Mesenteric fat pad (tissue), 1 donor: ENCODE measurements at regions not wholly inside any gene's neighbourhood (a gene's known extent, or its start where the extent isn't known, plus 50 kb on each side); places are given as distances from the start of the nearest gene placed in this dataset.
"Not testable (repeated sequence)": the region's sequence is repeated elsewhere in the genome, so short reads cannot be mapped to it uniquely, and the experiment has no call there.

Experiments
- DNase-seq: peaks from one replicate; pipeline ENCODE4 v3.0.0-alpha.2; 2020; ENCODE audit warnings: low spot score
- donor health status: DM: yes; HTN: yes; CAD: no.

DNA sequence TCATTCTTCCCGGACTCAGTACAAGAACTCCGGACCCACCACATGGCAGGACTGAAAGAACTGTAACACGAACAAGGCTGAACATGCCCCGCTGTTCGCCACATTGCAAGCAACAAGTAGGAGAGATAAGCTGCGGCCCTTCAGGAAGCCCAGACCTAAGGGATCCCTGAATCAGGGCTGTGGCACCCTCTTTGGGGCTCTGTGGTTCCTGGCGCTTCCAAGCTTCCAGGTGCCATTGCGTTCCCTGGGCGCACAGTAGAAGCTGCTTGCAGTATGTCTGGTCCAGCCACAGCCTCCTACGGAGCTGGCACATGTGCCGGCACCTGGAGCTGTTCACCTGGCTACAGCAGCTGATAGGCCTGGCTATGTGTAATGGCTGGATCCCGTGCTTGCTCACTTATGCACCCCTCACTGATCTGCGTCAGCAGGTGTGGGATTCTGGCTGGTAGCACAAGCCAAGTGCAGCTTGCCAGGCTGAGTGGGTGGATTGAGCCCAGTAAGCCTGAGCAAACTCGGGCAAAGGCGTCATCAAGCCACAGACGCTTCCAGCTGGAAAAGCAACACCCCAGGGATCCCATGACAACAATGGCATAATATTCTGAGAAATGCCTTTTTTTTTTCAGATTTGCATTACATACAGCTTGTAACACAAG, 748.6 kb upstream of the GBE1 start:
- DNase-seq: no peak

DNA sequence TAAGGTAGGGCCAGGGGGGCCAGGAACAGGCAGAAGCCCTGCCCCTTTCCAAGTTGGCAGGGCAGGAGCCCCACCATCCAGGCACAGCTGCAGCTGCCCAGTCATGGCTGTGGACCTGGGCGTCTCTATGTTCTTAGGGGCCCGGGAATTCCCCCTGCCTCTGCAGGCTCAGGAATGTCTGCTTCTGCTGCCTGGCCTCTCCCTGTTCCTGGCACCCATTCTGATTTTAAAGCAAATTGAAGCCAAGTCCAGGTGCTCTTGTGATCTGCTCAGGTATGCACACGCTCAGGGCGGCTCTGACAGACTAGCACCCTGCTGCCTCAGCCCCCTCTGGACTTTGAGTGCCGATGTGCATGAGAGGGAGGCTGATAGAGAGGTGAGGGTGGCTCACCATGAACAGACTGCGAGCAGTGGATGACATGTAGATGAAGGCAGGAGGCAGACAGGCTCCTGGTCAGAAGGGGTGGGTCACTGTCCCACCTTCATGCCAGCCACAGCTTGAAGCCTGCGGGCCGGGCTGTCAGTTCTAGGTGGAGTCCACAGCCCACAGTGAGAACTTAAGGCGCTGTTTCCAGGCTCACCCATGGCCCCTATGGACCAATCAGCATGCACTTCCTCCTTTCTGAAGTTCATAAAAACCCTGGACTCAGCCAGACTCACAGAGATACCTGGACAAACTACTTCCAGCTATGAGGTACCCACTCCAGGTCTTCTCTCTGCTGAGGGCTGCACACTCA, 747.8 kb upstream of the GBE1 start:
- no peak for DNase-seq

- peak; percentile 85 for DNase-seq
Observed at GRCh38 chr3:82506204-82506603, 744.8 kb upstream of the GBE1 start.

DNA sequence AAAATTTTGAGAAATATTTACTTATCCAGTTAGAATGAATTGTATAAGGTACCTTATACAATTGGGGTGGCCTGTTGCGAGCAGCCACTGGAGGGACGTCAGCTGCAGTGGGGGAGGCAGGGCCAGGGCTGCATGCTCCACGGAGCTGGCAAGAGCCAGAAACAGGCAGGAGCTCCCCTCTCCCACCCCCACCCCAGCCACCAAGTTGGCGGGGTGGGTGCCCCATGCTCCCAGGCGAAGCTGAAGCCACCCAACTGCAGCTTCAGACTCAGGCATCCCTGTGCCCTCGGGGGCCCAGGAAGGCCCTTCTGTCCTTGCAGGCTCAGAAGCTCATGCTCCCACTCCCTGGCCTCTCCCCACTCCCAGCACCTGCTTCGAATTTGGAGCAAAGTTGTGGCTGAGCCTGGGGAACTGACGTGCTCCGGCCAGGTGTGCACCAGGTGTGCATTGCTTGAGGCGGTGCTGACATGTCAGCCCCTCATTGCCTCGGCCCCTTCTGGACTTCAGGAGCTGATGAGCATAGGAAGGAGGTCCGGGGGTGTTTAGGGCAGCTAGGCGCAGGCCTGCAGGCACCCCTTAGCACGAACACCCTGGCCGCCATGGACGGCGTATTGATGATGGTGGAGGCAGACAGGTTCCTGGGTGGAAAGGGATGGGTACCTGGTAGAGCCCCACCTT, 743.8 kb upstream of the GBE1 start:
- no peak for DNase-seq

GRCh38 chr3:82498186-82498585, 736.7 kb upstream of the GBE1 start:
- DNase-seq: no peak

DNA sequence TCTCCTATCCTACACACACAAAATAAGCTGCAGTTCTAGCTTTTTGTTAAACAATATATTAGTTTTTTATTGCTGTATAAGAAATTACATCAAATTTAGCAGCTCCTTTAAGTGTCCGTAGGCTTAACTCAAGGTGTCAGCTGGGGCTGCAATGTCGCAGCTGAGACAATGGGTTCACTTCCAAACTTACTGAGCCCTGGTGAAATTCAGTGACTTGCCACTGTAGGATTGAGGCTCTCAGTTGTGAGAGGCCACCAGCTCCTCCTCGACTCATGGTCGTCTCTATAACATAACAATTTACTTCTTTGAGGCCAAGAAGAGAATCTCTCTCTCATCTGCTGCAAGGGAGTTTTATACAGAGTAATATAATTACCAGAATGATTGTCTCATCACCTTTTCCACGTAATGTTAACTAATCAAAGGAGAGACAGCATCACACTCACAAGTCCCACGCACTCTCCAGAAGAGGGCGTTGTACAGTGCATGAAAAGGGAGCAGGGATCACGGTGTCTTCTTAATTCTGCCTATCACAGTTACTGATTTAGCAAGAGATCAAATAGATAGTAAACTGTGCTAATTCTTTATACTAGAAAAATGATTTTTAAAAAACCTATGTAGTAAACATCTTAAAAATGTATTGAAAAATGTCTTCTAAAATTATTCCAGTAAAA, 735.6 kb upstream of the GBE1 start:
- DNase-seq: no peak

DNA sequence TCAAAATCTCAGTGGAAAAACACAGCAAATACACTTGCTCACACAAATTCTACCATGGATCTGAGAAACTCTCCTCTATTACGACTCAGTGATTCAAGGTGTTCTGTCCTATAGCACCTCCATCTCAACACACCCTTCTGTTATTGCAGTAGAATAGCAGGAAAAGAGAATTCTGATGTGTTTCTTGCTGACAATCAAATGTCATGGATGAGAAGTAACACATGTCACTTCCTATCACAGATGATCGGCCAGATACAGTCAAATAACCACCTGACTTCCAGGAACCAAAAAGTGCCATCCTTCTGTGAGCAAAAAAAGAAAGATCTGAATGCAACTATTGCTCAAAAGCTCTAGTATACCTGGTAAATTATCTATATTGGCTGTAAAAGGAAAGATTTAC, 734.2 kb upstream of the GBE1 start:
- no peak for DNase-seq

GRCh38 chr3:82494977-82495489, 733.6 kb upstream of the GBE1 start:
- DNase-seq: no peak

- no peak for DNase-seq
Observed at GRCh38 chr3:82493858-82494257, 732.4 kb upstream of the GBE1 start.

DNA sequence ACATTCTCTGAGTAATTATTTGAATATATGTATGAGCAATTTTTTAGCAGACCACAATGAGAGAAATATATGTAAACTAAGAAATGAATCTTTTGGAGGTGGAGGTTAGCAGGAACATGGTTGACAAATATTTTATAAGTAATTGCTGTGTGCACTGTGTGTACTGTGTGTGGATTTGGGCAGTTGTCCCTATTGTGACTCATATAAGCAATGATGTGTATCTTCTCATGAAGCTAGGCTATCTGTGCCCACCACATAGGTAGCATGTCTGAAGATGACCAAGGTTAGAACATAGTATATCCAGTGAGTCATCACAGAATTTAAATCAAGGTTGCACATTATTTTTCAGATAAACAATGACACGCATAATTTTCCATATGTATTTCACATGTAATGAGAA, 713.9 kb upstream of the GBE1 start:
- no peak for DNase-seq

DNA sequence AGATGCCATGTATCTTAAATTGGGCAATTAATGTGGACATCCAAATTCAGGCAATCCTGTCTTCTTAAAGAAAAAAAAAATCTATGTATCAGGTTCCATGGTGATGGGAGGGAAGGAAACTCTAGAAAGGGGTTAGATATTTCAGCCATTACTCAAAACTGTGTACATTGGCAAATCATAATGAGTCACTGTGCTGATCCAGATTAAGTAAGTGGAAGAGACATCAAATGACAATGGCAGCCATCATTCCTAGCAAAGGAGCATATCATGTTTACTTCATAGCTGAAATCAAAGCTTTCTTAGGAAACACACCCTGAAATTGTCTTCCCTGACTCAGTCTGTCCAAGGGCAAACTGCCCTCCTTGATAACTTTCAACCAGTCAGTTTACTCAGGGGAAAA, 713.3 kb upstream of the GBE1 start:
- no peak for DNase-seq

DNA sequence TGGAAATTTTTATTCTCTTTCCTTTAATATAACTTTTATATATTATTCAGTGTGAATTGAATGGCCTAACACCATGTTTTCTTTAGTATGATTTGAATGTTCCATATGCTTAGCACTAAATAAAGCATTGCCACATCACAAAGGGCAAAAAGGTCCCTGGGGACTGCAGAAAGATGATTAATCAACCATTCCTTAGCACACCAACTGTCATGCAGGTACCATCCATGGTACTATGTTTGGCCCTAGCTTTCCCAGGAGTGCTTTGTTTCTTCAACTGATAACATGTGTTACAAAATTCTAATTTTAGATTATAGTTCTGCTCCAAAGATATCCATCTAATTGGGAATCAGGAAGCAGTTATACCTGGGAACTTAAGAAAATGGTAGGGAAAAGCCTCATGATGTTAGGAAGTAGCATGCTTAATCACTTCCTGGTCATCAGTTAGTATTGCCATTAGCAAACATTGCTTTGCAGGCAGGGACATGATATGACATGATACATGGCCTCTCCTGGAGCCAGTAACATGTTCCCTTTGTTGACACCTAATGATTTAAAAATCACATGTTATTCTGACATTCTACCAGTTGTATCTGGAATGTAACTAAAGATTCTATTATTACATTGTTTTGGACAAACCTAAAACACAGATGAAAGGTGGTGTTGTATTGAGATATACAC, 712.6 kb upstream of the GBE1 start:
- DNase-seq: no peak

DNA sequence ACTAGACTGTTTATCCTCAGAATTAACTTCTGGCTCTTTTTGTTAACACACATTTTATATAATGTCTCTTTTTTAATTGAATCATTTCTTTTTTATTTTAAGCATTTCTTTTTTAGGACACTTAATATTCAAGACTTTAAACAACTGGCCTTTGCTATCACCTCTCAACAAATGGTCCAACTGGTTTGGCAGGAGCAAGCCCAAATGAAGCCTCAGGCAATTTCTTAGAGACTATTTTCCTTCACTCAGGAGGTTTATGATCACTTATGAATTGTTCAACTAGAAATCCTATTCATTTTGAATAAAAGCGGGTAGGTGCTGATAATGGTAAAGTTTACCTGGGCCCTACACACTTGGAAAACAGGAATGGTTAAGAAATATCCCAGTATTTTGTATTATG, 705.6 kb upstream of the GBE1 start:
- DNase-seq: no peak

GRCh38 chr3:82462977-82463376, 701.5 kb upstream of the GBE1 start:
- DNase-seq: no peak

- DNase-seq: no peak
Observed at GRCh38 chr3:82461049-82461889, 699.8 kb upstream of the GBE1 start.

DNA sequence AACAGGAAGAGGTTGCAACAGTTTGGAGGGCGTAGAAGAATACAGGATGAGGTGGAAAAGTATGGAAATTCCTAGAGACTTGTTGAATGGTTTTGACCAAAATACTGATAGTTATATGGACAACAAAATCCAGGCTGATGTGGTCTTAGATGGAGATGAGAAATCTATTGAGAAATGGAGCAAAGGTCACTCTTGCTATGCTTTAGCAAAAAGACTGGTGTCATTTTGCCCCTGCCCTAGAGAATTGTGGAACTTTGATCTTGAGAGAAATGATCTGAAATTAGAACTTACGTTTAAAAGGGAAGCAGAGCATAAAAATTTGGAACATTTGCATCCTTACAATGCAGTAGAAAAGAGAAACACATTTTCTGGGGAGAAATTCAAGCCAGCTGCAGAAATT, 686.9 kb upstream of the GBE1 start:
- no peak for DNase-seq

GRCh38 chr3:82428821-82429220, 667.4 kb upstream of the GBE1 start:
- not testable (repeated sequence) for DNase-seq

GRCh38 chr3:82424031-82424339, 662.5 kb upstream of the GBE1 start:
- no peak for DNase-seq

GRCh38 chr3:82423268-82424030, 662.0 kb upstream of the GBE1 start:
- DNase-seq: no peak

DNA sequence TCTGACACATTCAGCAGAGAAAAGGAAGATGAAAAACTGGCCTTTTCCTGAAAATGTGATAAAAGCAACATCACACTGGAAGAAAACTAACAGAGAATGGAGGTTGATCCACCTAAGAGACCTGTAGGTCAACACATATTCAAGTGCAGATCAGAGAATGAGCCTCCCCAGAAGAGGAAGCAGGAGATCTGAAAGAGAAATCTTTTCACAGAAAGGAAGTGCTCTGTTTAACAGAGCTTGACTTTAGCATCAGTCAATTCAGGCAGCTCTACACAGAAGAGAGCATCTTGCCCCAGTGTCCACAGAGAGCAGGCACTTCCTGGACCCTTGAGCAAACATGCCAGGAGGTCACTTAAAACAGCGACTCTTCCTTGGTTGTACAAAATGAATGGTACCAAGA, 655.4 kb upstream of the GBE1 start:
- no peak for DNase-seq
